Epithelial cell of esophagus (primary cell): ENCODE measurements at regions not wholly inside any gene's neighbourhood (a gene's known extent, or its start where the extent isn't known, plus 50 kb on each side); places are given as distances from the start of the nearest gene placed in this dataset.

Experiments
- DNase-seq: peaks from one replicate; pipeline ENCODE4 v3.0.0; 2010; ENCODE audit warnings: low read depth
- H3K4me3 ChIP-seq: 2 replicates; pipeline ENCODE4 v1.5.1; 2011; ENCODE audit warnings: mild to moderate bottlenecking, low read length, control low read depth
- TF ChIP-seq, protein P1 (sequence below): IDR thresholded peaks from 2 replicates; pipeline ENCODE4 v1.5.1; 2011; ENCODE audit warnings: low read depth, mild to moderate bottlenecking, low read length, control low read depth, inconsistent platforms; ENCODE audit not compliant: insufficient read depth; ENCODE audit errors: missing control alignments

DNA sequence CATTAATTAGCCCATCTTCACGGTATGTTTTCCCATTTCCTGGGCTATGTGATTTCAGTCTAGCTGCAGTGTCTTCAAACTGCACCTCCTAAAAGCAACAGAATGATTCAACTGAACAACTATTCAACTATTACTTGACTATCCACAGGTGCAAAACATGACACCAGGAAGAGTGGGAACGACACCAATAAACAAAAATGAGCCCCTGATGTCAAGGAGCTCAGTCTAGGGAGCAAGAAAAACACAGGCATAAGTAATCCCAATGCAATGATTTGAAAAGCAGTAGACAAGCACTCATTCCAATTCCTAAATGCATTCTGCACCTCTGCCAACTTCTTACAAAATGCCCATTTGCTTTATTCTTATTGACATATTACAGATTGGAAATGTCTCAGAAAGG lies 285.6 kb downstream of the ETS1 start:
- no peak for DNase-seq
- no peak overlapping the region for H3K4me3 ChIP-seq
- TF ChIP-seq, protein P1, sequence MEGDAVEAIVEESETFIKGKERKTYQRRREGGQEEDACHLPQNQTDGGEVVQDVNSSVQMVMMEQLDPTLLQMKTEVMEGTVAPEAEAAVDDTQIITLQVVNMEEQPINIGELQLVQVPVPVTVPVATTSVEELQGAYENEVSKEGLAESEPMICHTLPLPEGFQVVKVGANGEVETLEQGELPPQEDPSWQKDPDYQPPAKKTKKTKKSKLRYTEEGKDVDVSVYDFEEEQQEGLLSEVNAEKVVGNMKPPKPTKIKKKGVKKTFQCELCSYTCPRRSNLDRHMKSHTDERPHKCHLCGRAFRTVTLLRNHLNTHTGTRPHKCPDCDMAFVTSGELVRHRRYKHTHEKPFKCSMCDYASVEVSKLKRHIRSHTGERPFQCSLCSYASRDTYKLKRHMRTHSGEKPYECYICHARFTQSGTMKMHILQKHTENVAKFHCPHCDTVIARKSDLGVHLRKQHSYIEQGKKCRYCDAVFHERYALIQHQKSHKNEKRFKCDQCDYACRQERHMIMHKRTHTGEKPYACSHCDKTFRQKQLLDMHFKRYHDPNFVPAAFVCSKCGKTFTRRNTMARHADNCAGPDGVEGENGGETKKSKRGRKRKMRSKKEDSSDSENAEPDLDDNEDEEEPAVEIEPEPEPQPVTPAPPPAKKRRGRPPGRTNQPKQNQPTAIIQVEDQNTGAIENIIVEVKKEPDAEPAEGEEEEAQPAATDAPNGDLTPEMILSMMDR: no peak

DNA sequence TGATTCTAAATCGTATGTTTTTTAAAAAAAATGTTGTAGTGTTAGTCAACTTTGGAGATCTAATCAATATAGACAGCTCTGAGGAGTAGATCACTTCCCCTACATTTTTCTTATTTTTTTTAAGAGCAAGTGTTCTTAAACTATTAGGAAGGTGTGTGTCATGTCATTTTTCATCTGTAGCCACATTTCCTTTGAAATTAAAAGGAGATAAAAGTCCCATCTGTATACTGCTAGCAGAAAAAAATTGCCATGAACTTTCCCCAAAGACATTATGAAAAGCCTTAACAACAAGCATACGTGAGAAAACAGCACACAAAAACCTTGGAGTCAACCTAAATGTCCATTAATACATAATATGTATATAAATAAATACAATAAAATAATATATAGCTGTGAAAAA lies 286.6 kb downstream of the ETS1 start:
- TF ChIP-seq, protein P1: no peak
- DNase-seq: no peak
- no peak overlapping the region for H3K4me3 ChIP-seq

GRCh38 chr11:128299132-128299726 lies 288.1 kb downstream of the ETS1 start:
- TF ChIP-seq, protein P1: no peak
- peak; percentile 23 for DNase-seq
- no peak overlapping the region for H3K4me3 ChIP-seq

- DNase-seq: no peak
- no peak overlapping the region for H3K4me3 ChIP-seq
- TF ChIP-seq, protein P1: no peak
These were observed 289.1 kb downstream of the ETS1 start for GRCh38 chr11:128298271-128298670.

GRCh38 chr11:128297805-128298204 lies 289.6 kb downstream of the ETS1 start:
- no peak overlapping the region for H3K4me3 ChIP-seq
- no peak for DNase-seq
- TF ChIP-seq, protein P1: no peak

DNA sequence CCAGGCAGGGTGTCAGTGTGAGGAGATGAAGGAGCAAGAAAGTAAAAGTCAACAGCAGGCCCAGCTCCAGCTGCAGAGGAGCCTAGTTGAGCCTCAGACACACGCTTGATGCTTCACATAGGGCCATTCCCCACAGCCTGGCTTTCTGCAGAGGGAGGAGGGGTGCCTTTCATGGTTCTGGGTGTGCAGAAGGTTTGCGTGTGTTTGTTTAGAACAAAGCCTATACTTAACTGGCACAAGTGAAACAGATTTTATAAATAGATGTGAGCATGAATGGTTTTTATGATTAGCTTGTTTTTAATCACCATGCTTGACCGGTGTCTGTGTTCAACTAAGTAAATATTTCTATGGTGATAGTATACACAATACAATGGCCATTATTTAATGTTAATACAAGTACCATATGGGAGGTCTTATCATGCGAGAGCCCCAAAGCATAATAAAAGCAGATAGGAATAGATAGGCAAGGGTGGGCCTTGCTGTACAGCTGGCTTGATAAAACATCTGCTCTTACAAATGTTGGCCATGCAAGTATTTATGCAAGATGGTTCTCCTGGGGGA lies 290.2 kb downstream of the ETS1 start:
- no peak for DNase-seq
- H3K4me3 ChIP-seq: no peak overlapping the region
- TF ChIP-seq, protein P1: no peak

GRCh38 chr11:128294671-128295050 lies 292.7 kb downstream of the ETS1 start:
- no peak overlapping the region for H3K4me3 ChIP-seq
- TF ChIP-seq, protein P1: no peak
- DNase-seq: peak; percentile 25
